CD4-positive, alpha-beta T cell (primary cell): ENCODE measurements at regions not wholly inside any gene's neighbourhood (a gene's known extent, or its start where the extent isn't known, plus 50 kb on each side); places are given as distances from the start of the nearest gene placed in this dataset.

ENCODE experiments used
- ATAC-seq: fragments of 200-7000 bp; cut with Tn5 transposase; one replicate; pipeline ENCODE4 v1.10.0; 2022; ENCODE audit warnings: mild to moderate bottlenecking; ENCODE audit not compliant: poor library complexity
- CTCF ChIA-PET: fragments of 350-600 bp; sonication (Branson Sonifier 250); formaldehyde crosslinking; loops from one replicate; lab custom pipeline; 2021; ENCODE audit warnings: antibody characterized with exemption, inconsistent platforms; lab: Charles Lee
- POLR2A ChIA-PET: fragments of 350-600 bp; sonication (Branson Sonifier 250); formaldehyde crosslinking; loops from one replicate; lab custom pipeline; 2021; ENCODE audit warnings: antibody characterized with exemption, inconsistent platforms; lab: Charles Lee
- DNase-seq, 14 experiments: peaks; one replicate each; pipeline ENCODE4 v3.0.0-alpha.2; 2013 to 2020; ENCODE audit warnings: mixed read lengths in 2 of 14
- H3K27ac ChIP-seq, 2 donors: one replicate each; pipeline versions ENCODE4 v1.5.1 to v1.7.0; 2013; ENCODE audit warnings: low read length in 2 of 2, low read depth in 1 of 2, mild to moderate bottlenecking in 1 of 2
- H3K27me3 ChIP-seq, 2 experiments: 1 replicate in 1 of 2; 2 replicates in 1 of 2; pipeline versions ENCODE4 v1.6.1 to v1.7.0; 2013; ENCODE audit warnings: low read length in 2 of 2, control low read depth in 1 of 2, mild to moderate bottlenecking in 1 of 2, moderate library complexity in 1 of 2; ENCODE audit not compliant: insufficient read depth in 2 of 2, control insufficient read depth in 1 of 2
- H3K36me3 ChIP-seq: one replicate; pipeline ENCODE4 v1.6.1; 2013; ENCODE audit warnings: low read length, control low read depth; ENCODE audit not compliant: insufficient read depth
- H3K4me1 ChIP-seq: one replicate; pipeline ENCODE4 v1.6.1; 2013; ENCODE audit warnings: low read length, control low read depth; ENCODE audit not compliant: insufficient read depth
- H3K4me3 ChIP-seq: one replicate; pipeline ENCODE4 v1.5.1; 2013; ENCODE audit warnings: mild to moderate bottlenecking, low read length, moderate library complexity
- H3K9me3 ChIP-seq, 2 experiments: 1 replicate in 1 of 2; 2 replicates in 1 of 2; pipeline versions ENCODE4 v1.6.1 to v1.7.0; 2013; ENCODE audit warnings: low read length in 2 of 2, mild to moderate bottlenecking in 2 of 2, control low read depth in 1 of 2, moderate library complexity in 1 of 2; ENCODE audit not compliant: control insufficient read depth in 1 of 2, insufficient read depth in 1 of 2
- H3K27ac Mint-ChIP-seq: one replicate; pipeline ENCODE4 v1.8.0; 2020; ENCODE audit warnings: mixed read lengths
- H3K27me3 Mint-ChIP-seq: one replicate; pipeline ENCODE4 v1.8.0; 2021; ENCODE audit warnings: mixed read lengths
- H3K36me3 Mint-ChIP-seq: one replicate; pipeline ENCODE4 v1.8.0; 2021; ENCODE audit warnings: low read depth, mixed read lengths
- H3K4me1 Mint-ChIP-seq: one replicate; pipeline ENCODE4 v1.8.0; 2021; ENCODE audit warnings: low read depth, mixed read lengths
- H3K4me3 Mint-ChIP-seq: one replicate; pipeline ENCODE4 v1.8.0; 2020; ENCODE audit warnings: mild to moderate bottlenecking, mixed read lengths
- H3K9me3 Mint-ChIP-seq: one replicate; pipeline ENCODE4 v1.8.0; 2020; ENCODE audit warnings: mixed read lengths
- intact Hi-C, 2 experiments: fragments of 100-400 bp; cut with DNase I in 1 of 2; cut with micrococcal nuclease in 1 of 2; formaldehyde crosslinking; loops; one replicate each; pipeline versions ENCODE4 v1.15.1 to v1.9.0; 2023 to 2025; cut with DNase I, micrococcal nuclease
- TF ChIP-seq, protein P1 (sequence below): fragments of 200-600 bp; IDR thresholded peaks from one replicate; pipeline ENCODE4 v1.8.0; 2022; ENCODE audit warnings: antibody characterized with exemption, mild to moderate bottlenecking

- no peaks in the 10 kb centered on the region for H3K36me3 Mint-ChIP-seq
- POLR2A ChIA-PET: no interaction called here
- DNase-seq: no peak
- CTCF ChIA-PET: no interaction called here
- H3K4me3 ChIP-seq: no peak overlapping the region
- H3K9me3 ChIP-seq: peaks cover 0 to 17% of the 10 kb centered on the region in 2 experiments
- H3K36me3 ChIP-seq: no peaks in the 10 kb centered on the region
- ATAC-seq: no peak
- no peaks in the 10 kb centered on the region for H3K4me1 Mint-ChIP-seq
- intact Hi-C loops: no loop called here
- no peaks in the 10 kb centered on the region for H3K9me3 Mint-ChIP-seq
- H3K4me1 ChIP-seq: no peaks in the 10 kb centered on the region
- H3K27me3 ChIP-seq: peaks cover 3% of the 10 kb centered on the region in 2 experiments
- H3K27ac ChIP-seq: no peak overlapping the region
- no peak overlapping the region for H3K4me3 Mint-ChIP-seq
- H3K27ac Mint-ChIP-seq: no peak overlapping the region
- peaks cover 18% of the 10 kb centered on the region for H3K27me3 Mint-ChIP-seq
- TF ChIP-seq, protein P1, sequence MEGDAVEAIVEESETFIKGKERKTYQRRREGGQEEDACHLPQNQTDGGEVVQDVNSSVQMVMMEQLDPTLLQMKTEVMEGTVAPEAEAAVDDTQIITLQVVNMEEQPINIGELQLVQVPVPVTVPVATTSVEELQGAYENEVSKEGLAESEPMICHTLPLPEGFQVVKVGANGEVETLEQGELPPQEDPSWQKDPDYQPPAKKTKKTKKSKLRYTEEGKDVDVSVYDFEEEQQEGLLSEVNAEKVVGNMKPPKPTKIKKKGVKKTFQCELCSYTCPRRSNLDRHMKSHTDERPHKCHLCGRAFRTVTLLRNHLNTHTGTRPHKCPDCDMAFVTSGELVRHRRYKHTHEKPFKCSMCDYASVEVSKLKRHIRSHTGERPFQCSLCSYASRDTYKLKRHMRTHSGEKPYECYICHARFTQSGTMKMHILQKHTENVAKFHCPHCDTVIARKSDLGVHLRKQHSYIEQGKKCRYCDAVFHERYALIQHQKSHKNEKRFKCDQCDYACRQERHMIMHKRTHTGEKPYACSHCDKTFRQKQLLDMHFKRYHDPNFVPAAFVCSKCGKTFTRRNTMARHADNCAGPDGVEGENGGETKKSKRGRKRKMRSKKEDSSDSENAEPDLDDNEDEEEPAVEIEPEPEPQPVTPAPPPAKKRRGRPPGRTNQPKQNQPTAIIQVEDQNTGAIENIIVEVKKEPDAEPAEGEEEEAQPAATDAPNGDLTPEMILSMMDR: no peak
Observed at GRCh38 chr4:3858046-3858730, 92.0 kb downstream of the ADRA2C start.

DNA sequence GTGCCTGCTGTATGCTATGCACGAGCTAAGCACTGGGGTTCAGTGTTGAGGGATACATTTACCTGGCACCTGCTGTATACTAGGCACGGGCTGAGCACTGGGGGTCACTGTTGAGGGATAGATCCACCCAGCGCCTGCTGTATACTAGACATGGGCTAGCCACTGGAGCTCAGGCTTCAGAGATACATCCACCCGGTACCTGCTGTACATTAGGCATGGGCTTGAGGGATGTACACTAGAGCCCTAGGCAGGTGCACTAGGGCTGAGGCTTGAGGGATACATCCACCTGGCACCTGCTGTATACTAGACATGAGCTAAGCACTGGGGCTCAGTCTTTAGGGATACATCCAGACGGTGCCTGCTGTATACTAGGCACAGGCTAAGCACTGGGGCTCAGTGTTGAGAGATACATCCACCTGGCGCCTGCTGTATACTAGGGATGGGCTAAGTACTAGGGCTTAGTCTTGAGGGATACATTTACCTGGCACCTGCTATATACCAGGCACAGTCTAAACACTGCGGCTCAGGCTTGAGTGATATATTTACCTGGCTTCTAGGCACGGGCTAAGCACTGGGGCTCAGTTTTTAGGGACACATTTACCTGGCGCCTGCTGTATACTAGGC lies 92.7 kb downstream of the ADRA2C start:
- H3K27me3 ChIP-seq: peaks cover 3 to 10% of the 10 kb centered on the region in 2 experiments
- POLR2A ChIA-PET: no interaction called here
- CTCF ChIA-PET: no interaction called here
- intact Hi-C loops: no loop called here
- no peak for DNase-seq
- H3K27ac ChIP-seq: no peak overlapping the region
- no peak overlapping the region for H3K4me3 ChIP-seq
- TF ChIP-seq, protein P1: no peak
- Mint-ChIP-seq H3K27me3 (peaks cover 23% of the 10 kb centered on the region), H3K27ac (no peak overlapping the region), H3K9me3 (no peaks in the 10 kb centered on the region), H3K36me3 (no peaks in the 10 kb centered on the region), H3K4me1 (no peaks in the 10 kb centered on the region), H3K4me3 (no peak overlapping the region)
- H3K36me3 ChIP-seq: no peaks in the 10 kb centered on the region
- ATAC-seq: no peak
- peaks cover 0 to 18% of the 10 kb centered on the region in 2 experiments for H3K9me3 ChIP-seq
- no peaks in the 10 kb centered on the region for H3K4me1 ChIP-seq

- POLR2A ChIA-PET: no interaction called here
- H3K4me3 ChIP-seq: no peak overlapping the region
- peaks cover 3 to 12% of the 10 kb centered on the region in 2 experiments for H3K27me3 ChIP-seq
- no peak overlapping the region for H3K27ac ChIP-seq
- no peaks in the 10 kb centered on the region for H3K4me1 ChIP-seq
- Mint-ChIP-seq H3K36me3 (no peaks in the 10 kb centered on the region), H3K9me3 (no peaks in the 10 kb centered on the region), H3K27me3 (peaks cover 17% of the 10 kb centered on the region), H3K4me3 (no peak overlapping the region), H3K27ac (no peak overlapping the region), H3K4me1 (no peaks in the 10 kb centered on the region)
- CTCF ChIA-PET: no interaction called here
- intact Hi-C loops: no loop called here
- ATAC-seq (no peak), DNase-seq (no peak)
- no peaks in the 10 kb centered on the region for H3K36me3 ChIP-seq
- TF ChIP-seq, protein P1: no peak
- peaks cover 0 to 23% of the 10 kb centered on the region in 2 experiments for H3K9me3 ChIP-seq
Observed at GRCh38 chr4:3859571-3859970, 93.4 kb downstream of the ADRA2C start.
